Activated CD4-positive, alpha-beta T cell treated with anti-CD3 and anti-CD28 coated beads, Interleukin-2, amount 10 ng/mL, durations not matched to agents 7 days and 5 days (primary cell): ENCODE measurements at regions not wholly inside any gene's neighbourhood (a gene's known extent, or its start where the extent isn't known, plus 50 kb on each side); places are given as distances from the start of the nearest gene placed in this dataset.
"Not testable (repeated sequence)": the region's sequence is repeated elsewhere in the genome, so short reads cannot be mapped to it uniquely, and the experiment has no call there.

Experiments
- CTCF ChIA-PET: fragments of 350-600 bp; sonication (Branson Sonifier 250); formaldehyde crosslinking; loops from one replicate; lab custom pipeline; 2021; ENCODE audit warnings: antibody characterized with exemption; lab: Charles Lee
- POLR2A ChIA-PET: fragments of 350-600 bp; sonication (Branson Sonifier 250); formaldehyde crosslinking; loops from one replicate; lab custom pipeline; 2021; ENCODE audit warnings: antibody characterized with exemption; lab: Charles Lee
- DNase-seq: peaks from one replicate; pipeline ENCODE4 v3.0.0-alpha.2; 2020
- H3K27ac Mint-ChIP-seq: one replicate; pipeline ENCODE4 v1.8.0; 2021; ENCODE audit warnings: mild to moderate bottlenecking, moderate library complexity, mixed read lengths
- H3K27me3 Mint-ChIP-seq: one replicate; pipeline ENCODE4 v1.8.0; 2021; ENCODE audit warnings: mixed read lengths
- H3K36me3 Mint-ChIP-seq: one replicate; pipeline ENCODE4 v1.8.0; 2021; ENCODE audit warnings: low read depth, mixed read lengths
- H3K4me1 Mint-ChIP-seq: one replicate; pipeline ENCODE4 v1.8.0; 2021; ENCODE audit warnings: mixed read lengths
- H3K4me3 Mint-ChIP-seq: one replicate; pipeline ENCODE4 v1.8.0; 2021; ENCODE audit warnings: mild to moderate bottlenecking, moderate library complexity, mixed read lengths
- H3K9me3 Mint-ChIP-seq: one replicate; pipeline ENCODE4 v1.8.0; 2021; ENCODE audit warnings: mixed read lengths

DNA sequence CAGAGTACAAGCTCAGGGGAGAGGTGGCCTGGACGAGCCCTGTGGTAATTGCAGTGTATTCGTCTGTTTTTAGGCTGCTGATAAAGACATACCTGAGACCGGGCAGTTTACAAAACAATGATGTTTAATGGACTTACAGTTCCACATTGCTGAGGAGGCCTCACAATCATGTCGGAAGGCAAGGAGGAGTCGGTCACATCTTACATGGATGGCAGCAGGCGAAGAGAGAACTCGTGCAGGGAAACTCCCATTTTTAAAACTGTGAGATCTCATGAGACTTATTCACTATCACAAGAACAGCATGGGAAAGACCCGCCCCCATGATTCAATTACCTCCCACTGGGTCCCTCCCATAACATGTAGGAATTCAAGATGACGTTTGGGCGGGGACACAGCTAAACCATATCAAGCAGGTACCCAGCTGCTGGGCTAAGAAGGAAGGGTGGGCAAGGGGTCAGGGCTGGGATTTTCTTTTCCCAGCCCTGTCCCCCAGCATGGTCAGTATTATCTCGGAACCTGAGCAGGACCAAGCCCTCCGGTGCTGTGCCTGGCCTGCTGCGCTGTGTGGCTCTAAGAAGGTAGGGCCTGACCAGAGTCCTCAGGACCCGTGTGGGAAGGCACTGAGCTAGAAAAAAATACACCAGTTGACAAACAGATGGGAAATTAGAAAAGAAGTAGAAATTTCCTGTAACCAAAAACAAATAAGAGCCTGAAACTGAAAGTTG lies 78.6 kb upstream of the SH3BP4 start:
- ChIA-PET CTCF (no interaction called here), POLR2A (no interaction called here)
- no peaks in the 10 kb centered on the region for H3K36me3 Mint-ChIP-seq
- peaks cover 8% of the 10 kb centered on the region for H3K27me3 Mint-ChIP-seq
- H3K27ac Mint-ChIP-seq: no peak overlapping the region
- no peak for DNase-seq
- H3K9me3 Mint-ChIP-seq: no peaks in the 10 kb centered on the region
- no peak overlapping the region for H3K4me3 Mint-ChIP-seq
- H3K4me1 Mint-ChIP-seq: peaks cover 4% of the 10 kb centered on the region

DNA sequence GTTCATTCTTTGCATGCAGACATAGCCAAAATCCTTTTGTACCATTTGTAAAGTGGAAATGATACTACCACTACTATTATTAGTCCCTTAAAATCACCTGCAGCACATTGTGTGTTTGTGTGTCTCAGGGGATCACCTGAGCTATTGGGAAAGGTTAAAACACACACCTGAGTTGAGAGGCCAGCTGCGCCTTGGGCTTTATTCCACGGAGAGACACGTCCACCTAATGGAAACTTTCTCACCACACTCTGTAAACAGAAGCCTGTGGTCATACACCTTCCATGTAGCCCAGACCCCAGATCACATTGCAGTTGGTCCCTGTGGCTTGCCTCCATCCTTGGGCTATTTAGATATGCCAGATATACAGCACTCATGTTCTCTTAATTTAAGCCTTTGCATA lies 81.8 kb upstream of the SH3BP4 start:
- Mint-ChIP-seq H3K4me1 (peaks cover 2% of the 10 kb centered on the region), H3K27me3 (peaks cover 7% of the 10 kb centered on the region), H3K27ac (no peak overlapping the region), H3K9me3 (peaks cover 9% of the 10 kb centered on the region), H3K4me3 (no peak overlapping the region), H3K36me3 (no peaks in the 10 kb centered on the region)
- no peak for DNase-seq
- ChIA-PET POLR2A (no interaction called here), CTCF (no interaction called here)

DNA sequence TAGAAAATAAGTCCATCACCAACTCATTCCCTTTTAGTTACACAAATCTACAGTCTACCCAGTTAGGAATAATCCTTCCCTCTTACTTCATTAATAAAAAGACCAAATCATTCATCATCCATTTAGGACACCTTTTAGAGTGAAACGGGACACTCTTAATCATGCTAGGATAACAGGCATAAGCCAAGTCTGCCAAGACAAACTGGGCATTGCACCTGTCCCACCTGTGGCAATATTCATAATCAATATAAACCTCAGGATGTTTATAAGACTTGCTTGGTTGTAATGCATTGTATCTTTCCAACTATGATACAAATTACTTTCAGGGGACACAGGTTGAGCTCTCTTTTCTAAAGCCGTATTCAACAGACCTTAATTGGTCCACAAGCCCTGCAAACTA lies 82.7 kb upstream of the SH3BP4 start:
- Mint-ChIP-seq H3K9me3 (peaks cover 11% of the 10 kb centered on the region), H3K4me1 (no peaks in the 10 kb centered on the region), H3K36me3 (no peaks in the 10 kb centered on the region), H3K27me3 (peaks cover 7% of the 10 kb centered on the region), H3K4me3 (no peak overlapping the region), H3K27ac (no peak overlapping the region)
- DNase-seq: no peak
- ChIA-PET POLR2A (no interaction called here), CTCF (no interaction called here)

DNA sequence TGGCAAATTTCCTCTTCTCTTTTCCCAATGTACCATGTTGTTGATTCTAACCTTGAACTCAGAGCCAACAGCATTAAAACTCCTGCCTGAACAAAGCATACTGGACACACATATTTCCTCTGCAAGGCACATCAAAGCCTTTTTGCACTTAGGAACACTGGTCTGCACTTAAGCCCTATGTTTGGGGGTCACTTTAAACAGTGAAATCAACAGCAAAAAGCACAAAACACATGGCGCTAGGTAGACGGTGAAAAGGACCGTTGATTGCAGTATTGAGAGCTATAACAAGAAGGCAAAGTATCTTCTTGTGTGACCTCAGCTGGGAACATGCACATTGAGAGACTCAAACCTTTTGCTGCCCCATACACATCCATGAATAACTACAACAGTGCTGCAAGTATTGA lies 83.9 kb upstream of the SH3BP4 start:
- DNase-seq: no peak
- Mint-ChIP-seq H3K27me3 (peaks cover 7% of the 10 kb centered on the region), H3K36me3 (no peaks in the 10 kb centered on the region), H3K27ac (no peak overlapping the region), H3K9me3 (peaks cover 11% of the 10 kb centered on the region), H3K4me1 (no peaks in the 10 kb centered on the region), H3K4me3 (no peak overlapping the region)
- CTCF ChIA-PET: no interaction called here
- POLR2A ChIA-PET: no interaction called here

DNA sequence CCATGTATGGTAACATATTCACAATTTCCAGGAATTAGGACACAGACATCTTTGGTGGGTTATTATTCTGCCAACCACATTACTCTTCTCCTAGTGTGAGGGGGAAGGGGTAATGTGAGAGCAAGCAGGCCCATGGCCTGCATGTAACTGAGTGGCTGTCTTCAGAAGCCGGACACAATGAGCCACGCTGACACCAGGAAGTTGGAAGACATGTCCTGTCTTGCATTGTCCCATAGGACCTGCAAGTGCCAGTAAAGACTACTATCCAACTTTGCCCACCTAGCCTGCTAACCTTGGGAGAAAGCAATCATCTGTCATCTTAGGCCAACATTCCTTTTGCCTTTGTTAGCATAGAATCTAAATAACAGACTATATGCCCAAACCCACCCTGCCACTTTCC lies 86.2 kb upstream of the SH3BP4 start:
- H3K9me3 Mint-ChIP-seq: peaks cover 11% of the 10 kb centered on the region
- CTCF ChIA-PET: no interaction called here
- no peak for DNase-seq

DNA sequence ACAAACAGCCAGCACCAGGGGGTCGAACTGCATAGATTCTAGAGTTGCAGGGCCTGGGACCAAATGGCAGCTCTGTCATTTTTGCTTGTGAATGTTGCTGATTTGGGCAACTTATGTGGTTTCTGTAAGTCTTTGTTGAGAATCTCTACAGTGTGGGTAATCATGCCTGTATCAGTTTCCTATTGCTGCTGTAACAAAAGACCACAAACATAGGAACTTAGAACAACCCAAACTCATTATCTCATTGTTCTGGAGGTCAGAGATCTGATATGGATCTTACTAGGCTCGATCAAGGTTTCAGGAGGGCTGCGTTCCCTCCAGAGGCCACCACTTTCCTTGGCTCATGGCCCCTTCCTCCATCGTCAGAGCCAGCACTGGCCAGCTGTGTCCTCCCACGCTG lies 86.8 kb upstream of the SH3BP4 start:
- Mint-ChIP-seq H3K27ac (no peak overlapping the region), H3K36me3 (no peaks in the 10 kb centered on the region), H3K27me3 (peaks cover 5% of the 10 kb centered on the region), H3K4me3 (no peak overlapping the region), H3K4me1 (no peaks in the 10 kb centered on the region), H3K9me3 (peaks cover 11% of the 10 kb centered on the region)
- ChIA-PET POLR2A (no interaction called here), CTCF (no interaction called here)
- no peak for DNase-seq

More for the DNA sequence above, 86.2 kb upstream of the SH3BP4 start:
- Mint-ChIP-seq H3K4me1 (no peaks in the 10 kb centered on the region), H3K36me3 (no peaks in the 10 kb centered on the region), H3K27ac (no peak overlapping the region), H3K4me3 (no peak overlapping the region), H3K27me3 (peaks cover 5% of the 10 kb centered on the region)
- POLR2A ChIA-PET: no interaction called here

DNA sequence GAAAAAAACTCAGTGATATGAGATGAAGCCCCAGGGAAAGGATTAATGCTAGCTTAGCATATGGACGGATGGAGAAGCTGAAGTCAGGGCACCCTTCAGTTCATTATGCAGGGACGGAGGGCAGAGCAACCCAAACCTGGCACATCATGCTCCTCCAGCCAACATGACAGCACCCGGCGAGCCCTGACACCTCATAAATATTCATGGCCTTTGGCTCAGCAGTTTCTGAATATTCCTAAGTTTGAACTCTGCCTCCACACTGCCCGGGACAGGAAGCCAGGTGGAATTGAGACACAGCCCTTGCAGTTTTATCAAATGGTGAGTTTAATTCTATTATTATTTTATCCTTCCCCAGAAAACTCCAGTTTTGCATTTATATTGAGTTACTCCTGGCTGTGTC lies 87.3 kb upstream of the SH3BP4 start:
- Mint-ChIP-seq H3K27me3 (peaks cover 3% of the 10 kb centered on the region), H3K9me3 (peaks cover 11% of the 10 kb centered on the region), H3K4me3 (no peak overlapping the region), H3K4me1 (no peaks in the 10 kb centered on the region), H3K27ac (no peak overlapping the region), H3K36me3 (no peaks in the 10 kb centered on the region)
- ChIA-PET CTCF (no interaction called here), POLR2A (no interaction called here)
- no peak for DNase-seq

DNA sequence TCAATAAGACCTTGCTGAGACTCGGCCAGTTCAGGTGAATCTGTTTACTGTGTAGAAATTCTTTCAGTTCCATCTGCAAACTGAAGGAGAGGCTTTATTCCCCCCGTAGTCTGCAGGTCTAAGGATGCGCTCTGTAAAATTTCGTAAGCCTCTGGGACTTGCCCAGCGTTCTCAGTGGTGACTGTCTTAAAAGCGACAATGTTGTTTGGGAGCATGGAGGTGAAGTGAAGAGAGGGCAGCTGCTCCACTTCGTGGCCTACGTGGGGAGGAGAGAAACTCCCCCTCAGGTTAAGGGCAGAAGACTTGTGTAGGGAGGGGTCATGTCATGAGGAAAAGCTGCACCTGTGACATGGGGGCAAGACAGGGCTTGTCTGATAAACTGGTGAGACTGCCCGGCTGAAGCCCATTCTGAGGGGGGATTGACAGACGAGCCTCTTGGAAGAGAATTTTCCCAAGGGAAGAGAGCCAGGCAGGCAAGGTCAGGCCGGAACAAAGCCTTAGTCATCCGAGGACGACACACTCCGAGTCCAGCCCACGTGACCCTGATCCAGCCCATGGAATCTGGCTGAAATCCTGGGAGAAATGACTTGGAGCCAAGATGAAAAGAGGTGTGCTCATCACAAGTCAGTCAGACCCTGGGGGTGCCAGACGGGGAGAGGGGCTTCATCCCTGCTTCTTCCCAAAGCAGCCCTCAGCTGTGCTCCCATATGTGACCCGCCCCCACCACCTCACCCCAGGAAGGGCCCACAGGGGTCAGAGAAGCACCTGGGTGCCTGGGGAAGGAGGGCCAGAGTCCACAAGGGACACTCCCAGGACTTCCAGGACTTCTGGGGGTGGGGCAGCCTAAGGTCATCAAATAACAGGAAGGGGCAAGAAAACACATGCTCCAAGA lies 88.5 kb upstream of the SH3BP4 start:
- H3K9me3 Mint-ChIP-seq: peaks cover 11% of the 10 kb centered on the region
- no peaks in the 10 kb centered on the region for H3K4me1 Mint-ChIP-seq
- H3K4me3 Mint-ChIP-seq: no peak overlapping the region
- no peaks in the 10 kb centered on the region for H3K36me3 Mint-ChIP-seq
- no peak overlapping the region for H3K27ac Mint-ChIP-seq
- ChIA-PET POLR2A (no interaction called here), CTCF (no interaction called here)
- peaks cover 3% of the 10 kb centered on the region for H3K27me3 Mint-ChIP-seq
- DNase-seq: no peak

DNA sequence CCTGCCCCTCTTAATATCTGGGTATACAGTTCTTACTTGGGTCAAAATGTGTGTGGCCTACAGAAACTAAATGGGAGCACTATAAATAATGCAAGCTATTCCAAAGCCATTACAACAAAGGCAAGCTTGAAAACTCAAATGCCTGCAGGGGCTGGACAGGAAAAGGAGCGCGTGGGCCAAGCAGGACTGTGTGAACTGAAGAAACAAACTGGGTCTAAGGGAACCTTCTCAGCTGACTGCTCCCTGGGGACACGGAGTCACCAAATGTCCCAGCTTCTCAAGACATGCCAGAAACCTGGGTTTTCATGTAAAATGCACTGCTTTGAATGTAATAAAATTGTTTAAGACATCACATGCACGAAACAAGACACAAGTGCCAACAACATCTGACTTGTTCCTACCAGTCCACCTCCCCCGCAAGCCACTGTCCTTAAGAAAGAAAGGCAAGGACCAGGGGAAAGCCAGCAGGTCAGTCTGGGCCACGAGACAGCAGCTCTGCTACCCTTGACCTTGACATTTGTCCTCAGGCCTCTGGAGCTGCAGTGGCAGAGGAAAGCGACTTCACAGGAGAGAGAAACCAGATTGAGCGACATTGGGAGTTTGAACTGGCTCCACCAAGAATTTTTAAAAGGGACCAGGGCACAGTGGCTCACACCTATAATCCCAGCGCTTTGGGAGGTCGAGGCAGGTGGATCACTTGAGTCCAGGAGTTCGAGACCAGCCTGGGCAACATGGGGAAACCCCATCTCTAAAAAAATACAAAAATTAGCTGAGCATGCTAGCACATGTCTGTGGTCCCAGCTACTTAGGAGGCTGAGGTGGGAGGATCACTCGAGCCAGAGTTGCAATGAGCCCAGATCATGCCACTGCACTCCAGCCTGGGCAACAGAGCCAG lies 89.7 kb upstream of the SH3BP4 start:
- ChIA-PET POLR2A (no interaction called here), CTCF (no interaction called here)
- Mint-ChIP-seq H3K4me1 (no peaks in the 10 kb centered on the region), H3K9me3 (peaks cover 11% of the 10 kb centered on the region), H3K36me3 (no peaks in the 10 kb centered on the region), H3K27ac (no peak overlapping the region), H3K27me3 (no peaks in the 10 kb centered on the region), H3K4me3 (no peak overlapping the region)
- DNase-seq: no peak

DNA sequence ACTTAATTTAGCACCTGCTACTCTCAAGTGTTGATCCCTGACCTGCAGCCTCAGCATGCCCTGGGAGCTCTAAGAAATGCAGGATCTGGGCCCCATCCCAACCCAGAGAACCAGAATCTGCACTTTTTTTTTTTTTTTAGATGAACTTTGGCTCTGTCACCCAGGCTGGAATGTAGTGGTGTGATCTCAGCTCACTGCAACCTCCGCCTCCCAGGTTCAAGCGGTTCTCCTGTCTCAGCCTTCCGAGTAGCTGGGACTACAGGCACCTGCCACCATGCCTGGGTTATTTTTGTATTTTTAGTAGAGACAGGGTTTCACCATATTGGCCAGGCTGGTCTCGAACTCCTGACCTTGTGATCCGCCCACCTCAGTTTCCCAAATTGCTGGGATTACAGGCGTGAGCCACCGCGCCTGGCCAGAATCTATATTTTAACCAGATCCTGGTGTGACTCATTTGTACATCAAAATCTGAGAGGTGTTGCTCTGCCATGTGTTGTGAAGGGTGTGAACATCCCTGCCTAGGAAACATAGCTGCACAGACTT lies 92.4 kb upstream of the SH3BP4 start:
- H3K27ac Mint-ChIP-seq, H3K27me3 Mint-ChIP-seq, H3K36me3 Mint-ChIP-seq, H3K9me3 Mint-ChIP-seq, H3K4me1 Mint-ChIP-seq, CTCF ChIA-PET, POLR2A ChIA-PET, H3K4me3 Mint-ChIP-seq, DNase-seq: not testable (repeated sequence)

DNA sequence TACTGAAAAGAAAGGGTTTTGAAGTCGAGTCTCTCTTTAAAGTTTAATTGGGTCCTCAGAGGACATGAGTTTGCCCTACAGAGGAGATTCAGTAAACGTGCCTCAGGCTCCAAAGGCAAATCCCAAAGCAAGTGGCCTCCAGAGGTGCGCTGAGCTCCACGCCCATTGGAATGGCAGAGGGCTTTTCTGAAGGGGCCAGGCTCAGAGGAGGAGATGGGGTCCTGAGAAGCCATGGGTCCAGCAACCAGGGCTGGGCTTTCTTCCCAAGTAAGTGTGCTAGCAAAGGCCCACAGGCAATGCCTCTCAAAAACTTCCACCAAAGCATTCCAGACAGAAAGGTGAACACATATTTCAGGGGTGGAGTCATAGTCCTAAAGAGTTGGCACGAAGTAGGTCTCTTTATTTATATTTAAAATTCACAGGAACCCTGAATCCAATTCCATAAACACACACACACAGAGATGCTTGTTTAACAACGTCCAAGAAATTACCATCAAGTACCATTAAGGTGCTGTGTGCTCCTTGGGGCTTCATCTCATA lies 93.0 kb upstream of the SH3BP4 start:
- H3K27me3 Mint-ChIP-seq: peaks cover 2% of the 10 kb centered on the region
- POLR2A ChIA-PET: no interaction called here
- no peak overlapping the region for H3K4me3 Mint-ChIP-seq
- H3K4me1 Mint-ChIP-seq: no peaks in the 10 kb centered on the region
- CTCF ChIA-PET: interaction anchor here (0.6 kb wide), 1 partner anchor 201 kb away, joined by 3 read pairs; no protein-coding TSS in a partner anchor
- no peaks in the 10 kb centered on the region for H3K36me3 Mint-ChIP-seq
- H3K27ac Mint-ChIP-seq: no peak overlapping the region
- H3K9me3 Mint-ChIP-seq: no peaks in the 10 kb centered on the region
- DNase-seq: no peak

DNA sequence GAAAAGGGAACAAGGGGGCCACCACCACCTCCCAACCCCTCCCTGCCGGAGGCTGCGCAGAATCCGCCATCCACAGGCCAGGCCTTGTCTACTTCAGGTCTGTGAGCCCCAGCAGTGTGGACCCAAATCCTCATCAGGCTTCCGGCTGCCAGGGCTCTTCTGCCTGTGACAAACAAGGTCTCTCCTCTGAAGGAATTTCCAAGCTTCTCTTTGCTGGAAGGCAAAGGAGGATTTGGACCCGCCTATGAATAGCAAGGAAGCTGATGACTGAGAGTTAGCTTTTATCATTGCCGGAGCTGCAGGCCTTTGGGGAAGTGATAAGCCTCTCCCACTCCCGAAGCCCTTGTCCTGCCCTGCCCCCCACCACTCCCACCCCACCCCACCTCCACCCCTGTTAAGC lies 93.7 kb upstream of the SH3BP4 start:
- no peaks in the 10 kb centered on the region for H3K36me3 Mint-ChIP-seq
- no peaks in the 10 kb centered on the region for H3K9me3 Mint-ChIP-seq
- H3K4me3 Mint-ChIP-seq: no peak overlapping the region
- H3K27ac Mint-ChIP-seq: no peak overlapping the region
- CTCF ChIA-PET: interaction anchor here (0.6 kb wide), 1 partner anchor 202 kb away, joined by 3 read pairs; no protein-coding TSS in a partner anchor
- no peaks in the 10 kb centered on the region for H3K4me1 Mint-ChIP-seq
- DNase-seq: no peak
- peaks cover 2% of the 10 kb centered on the region for H3K27me3 Mint-ChIP-seq
- POLR2A ChIA-PET: no interaction called here
